HG02798 (cell line): ENCODE measurements at regions not wholly inside any gene's neighbourhood (a gene's known extent, or its start where the extent isn't known, plus 50 kb on each side); places are given as distances from the start of the nearest gene placed in this dataset.

ENCODE experiments used
- ATAC-seq: cut with Tn5 transposase; IDR thresholded peaks from one replicate; pipeline ENCODE4 v1.9.1; 2021; ENCODE audit warnings: mild to moderate bottlenecking; ENCODE audit not compliant: unreplicated experiment, poor library complexity

GRCh38 chr1:201678264-201679101, 139.6 kb downstream of the NAV1 start:
- ATAC-seq, result no peak

GRCh38 chr1:201681375-201681774, 142.4 kb downstream of the NAV1 start:
- no peak for ATAC-seq

- ATAC-seq, result no peak
Observed at GRCh38 chr1:201682964-201683363, 144.0 kb downstream of the NAV1 start.

- no peak for ATAC-seq
Observed at GRCh38 chr1:201683397-201683796, 144.5 kb downstream of the NAV1 start.

- no peak for ATAC-seq
Observed at GRCh38 chr1:201685485-201685884, 143.5 kb upstream of the IPO9 start.

GRCh38 chr1:201686714-201687455, 142.1 kb upstream of the IPO9 start:
- ATAC-seq, result no peak

- no peak for ATAC-seq
Observed at GRCh38 chr1:201688514-201688913, 140.4 kb upstream of the IPO9 start.

GRCh38 chr1:201689647-201690046, 139.3 kb upstream of the IPO9 start:
- no peak for ATAC-seq

- no peak for ATAC-seq
Observed at GRCh38 chr1:201690528-201690927, 138.4 kb upstream of the IPO9 start.

- no peak for ATAC-seq
Observed at GRCh38 chr1:201691716-201692554, 137.0 kb upstream of the IPO9 start.

- ATAC-seq, result no peak
Observed at GRCh38 chr1:201692555-201693394, 136.2 kb upstream of the IPO9 start.

- no peak for ATAC-seq
Observed at GRCh38 chr1:201693890-201694607, 134.9 kb upstream of the IPO9 start.

- ATAC-seq, result no peak
Observed at GRCh38 chr1:201694608-201695335, 134.2 kb upstream of the IPO9 start.

GRCh38 chr1:201695607-201696006, 133.3 kb upstream of the IPO9 start:
- no peak for ATAC-seq

GRCh38 chr1:201696217-201696761, 132.7 kb upstream of the IPO9 start:
- ATAC-seq, result no peak

- no peak for ATAC-seq
Observed at GRCh38 chr1:201697174-201697573, 131.8 kb upstream of the IPO9 start.

GRCh38 chr1:201701831-201702230, 127.1 kb upstream of the IPO9 start:
- no peak for ATAC-seq

GRCh38 chr1:201702936-201703335, 126.0 kb upstream of the IPO9 start:
- no peak for ATAC-seq
